Motor neuron (in vitro differentiated cells): ENCODE measurements at regions not wholly inside any gene's neighbourhood (a gene's known extent, or its start where the extent isn't known, plus 50 kb on each side); places are given as distances from the start of the nearest gene placed in this dataset.
"Not testable (repeated sequence)": the region's sequence is repeated elsewhere in the genome, so short reads cannot be mapped to it uniquely, and the experiment has no call there.

ENCODE experiments used
- ATAC-seq, 8 experiments: fragments of 200-7000 bp; cut with Tn5 transposase; replicated peaks in 6 of 8; 2 replicates each; pipeline ENCODE4 v1.8.0; 2021; ENCODE audit warnings: mild to moderate bottlenecking in 8 of 8, moderate library complexity in 8 of 8
- H3K27ac ChIP-seq, 2 donors: fragments of 250-450 bp; sonication (Bioruptor Pico); 2 replicates each; pipeline ENCODE4 v1.9.0; 2021; ENCODE audit warnings: antibody characterized with exemption in 2 of 2, mild to moderate bottlenecking in 2 of 2, moderate library complexity in 1 of 2
- H3K4me1 ChIP-seq, 2 donors: fragments of 250-450 bp; sonication (Bioruptor Pico); replicated peaks in 1 of 2; 2 replicates each; pipeline ENCODE4 v1.6.1; 2021; ENCODE audit warnings: antibody characterized with exemption in 2 of 2, mild to moderate bottlenecking in 2 of 2, moderate library complexity in 1 of 2
- H3K4me3 ChIP-seq, 5 donors: fragments of 250-450 bp; sonication (Bioruptor Pico); 2 replicates each; pipeline ENCODE4 v1.9.0; 2021; ENCODE audit warnings: antibody characterized with exemption in 5 of 5, mild to moderate bottlenecking in 5 of 5, moderate library complexity in 4 of 5
- WGBS, 10 experiments: fragments of 450-650 bp; shearing (Covaris generic); methylation state at CpG; one replicate each; pipeline ENCODE4 v1.0.0; 2022; 5-methylcytosine and 5-hydroxymethylcytosine counted together
- in situ Hi-C, 9 experiments: fragments of 400-800 bp; cut with MboI; loops; one replicate each; pipeline ENCODE4 v1.15.0; 2021; ENCODE audit warnings: low sequenced_read_pairs in 9 of 9, low pct_unique_long_range_greater_than_20kb in 2 of 9; ENCODE audit not compliant: unreplicated experiment in 9 of 9

DNA sequence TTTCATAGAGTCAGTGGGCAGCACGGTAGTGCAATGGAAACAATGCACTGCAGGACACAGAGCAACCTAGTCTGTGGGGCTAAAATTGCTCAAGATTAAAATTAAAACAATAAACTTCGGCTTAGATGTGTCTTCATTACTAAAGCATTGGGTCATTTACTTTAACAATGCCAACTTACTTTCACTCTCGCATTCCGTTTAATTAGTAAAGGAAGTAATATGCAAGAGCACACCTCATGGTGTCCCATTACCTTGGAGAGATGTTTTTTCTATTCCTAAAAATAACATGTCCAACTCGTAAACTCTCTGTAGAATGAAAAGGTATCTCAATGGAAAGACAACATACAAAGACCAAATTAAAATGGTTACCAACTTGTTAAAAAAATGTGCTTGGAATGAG lies 738.4 kb downstream of the PCDH17 start:
- Histone ChIP-seq H3K27ac (no peak overlapping the region), H3K4me1 (peaks cover 0 to 4% of the 10 kb centered on the region in 2 donors), H3K4me3 (no peak overlapping the region)
- ATAC-seq: no peak
- 3 to 100% (median 89%) methylated on average over 1 to 5 of the region's 5 CpGs for WGBS, 10 experiments
- in situ Hi-C loops: no loop called here

DNA sequence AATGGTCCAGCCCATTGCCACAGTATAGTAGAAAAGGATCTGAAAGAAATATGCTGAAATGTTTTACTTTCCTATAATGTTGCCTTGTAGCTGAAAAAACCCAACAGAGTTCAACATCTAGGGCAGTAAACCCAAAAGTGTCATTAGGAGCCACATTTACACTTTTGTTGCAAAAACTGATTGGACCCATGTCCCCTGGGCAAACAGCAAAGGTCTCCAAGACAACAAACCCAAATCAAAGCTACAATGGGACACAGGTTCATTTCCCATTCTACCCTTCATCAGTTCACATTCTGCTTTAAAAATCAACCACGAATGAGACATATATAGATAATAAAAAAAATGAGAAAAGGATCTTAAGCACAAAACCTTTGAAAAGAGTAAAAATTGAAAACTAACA lies 744.8 kb downstream of the PCDH17 start:
- Histone ChIP-seq H3K27ac (no peak overlapping the region), H3K4me1 (peaks cover 0 to 4% of the 10 kb centered on the region in 2 donors), H3K4me3 (no peak overlapping the region)
- no peak for ATAC-seq
- in situ Hi-C loops: no loop called here
- WGBS, 10 experiments: 0 to 100% (median 76%) methylated on average over 1 of the region's 1 CpG

DNA sequence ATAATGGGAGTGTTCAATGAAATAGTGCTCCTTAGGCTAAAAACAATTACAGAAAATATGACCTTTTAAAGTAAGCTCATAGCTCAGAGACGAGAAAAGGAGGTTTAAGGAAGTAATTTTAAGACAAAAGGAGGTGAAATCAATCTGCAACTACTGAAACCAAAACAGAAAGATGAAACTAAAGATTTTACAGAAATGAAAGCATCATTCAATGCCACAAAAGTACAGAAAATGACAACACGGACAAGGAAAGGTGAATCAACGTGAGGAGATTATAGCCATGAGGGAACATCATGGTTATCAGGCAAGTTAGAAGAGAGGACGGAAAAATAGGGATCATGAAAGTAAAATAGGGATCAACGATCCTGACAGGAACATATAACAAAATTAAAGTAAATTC lies 745.2 kb downstream of the PCDH17 start:
- ATAC-seq: no peak
- 2 to 94% (median 74%) methylated on average over 2 to 5 of the region's 5 CpGs for whole genome bisulfite sequencing, 10 experiments
- H3K27ac ChIP-seq: no peak overlapping the region
- H3K4me3 ChIP-seq: no peak overlapping the region
- in situ Hi-C loops: no loop called here
- H3K4me1 ChIP-seq: peaks cover 0 to 4% of the 10 kb centered on the region in 2 donors

DNA sequence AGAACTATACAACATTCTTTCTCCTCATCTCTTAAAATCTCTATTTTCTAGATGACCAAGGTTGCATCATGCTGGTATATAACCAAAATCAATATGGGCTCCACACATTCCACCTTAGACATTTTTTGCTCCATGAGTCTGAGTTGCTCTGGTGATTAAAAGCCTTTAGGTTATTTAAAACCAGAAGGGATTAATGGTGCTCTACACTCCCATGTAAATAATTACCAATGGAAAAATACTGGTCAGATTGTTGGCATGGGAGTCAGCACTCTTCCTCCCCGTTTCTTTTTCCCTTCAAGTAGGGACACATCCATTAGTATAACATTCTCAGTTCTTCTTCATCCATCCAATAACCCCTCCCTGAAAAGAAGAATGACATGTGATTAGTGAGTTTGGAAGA lies 747.7 kb downstream of the PCDH17 start:
- WGBS, 10 experiments: 0 to 100% (median 0%) methylated on average over 1 of the region's 1 CpG; no CpG with 5 or more reads in 3 of the 10 experiments
- Histone ChIP-seq H3K4me3 (no peak overlapping the region), H3K27ac (no peak overlapping the region), H3K4me1 (no peaks in the 10 kb centered on the region)
- no peak for ATAC-seq
- in situ Hi-C loops: no loop called here

DNA sequence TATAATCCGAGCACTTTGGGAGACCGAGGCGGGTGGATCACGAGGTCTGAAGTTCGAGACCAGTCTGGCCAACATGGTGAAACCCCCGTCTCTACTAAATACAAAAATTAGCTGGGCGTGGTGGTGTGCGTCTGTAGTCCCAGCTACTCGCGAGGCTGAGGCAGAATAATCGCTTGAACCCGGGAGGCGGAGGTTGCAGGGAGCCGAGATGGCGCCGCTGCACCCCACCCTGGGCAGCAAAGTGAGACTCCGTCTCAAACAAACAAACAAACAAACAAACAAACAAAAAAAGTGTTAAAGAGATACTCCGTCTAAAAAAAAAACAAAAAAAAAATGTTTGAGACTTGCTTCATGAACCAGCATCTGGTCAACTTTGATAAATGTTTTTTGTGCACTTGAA lies 753.8 kb downstream of the PCDH17 start:
- H3K4me1 ChIP-seq, in situ Hi-C loops, H3K4me3 ChIP-seq, H3K27ac ChIP-seq, ATAC-seq: not testable (repeated sequence)
- whole genome bisulfite sequencing, 10 experiments: 42 to 100% (median 90%) methylated on average over 1 to 14 of the region's 18 CpGs

DNA sequence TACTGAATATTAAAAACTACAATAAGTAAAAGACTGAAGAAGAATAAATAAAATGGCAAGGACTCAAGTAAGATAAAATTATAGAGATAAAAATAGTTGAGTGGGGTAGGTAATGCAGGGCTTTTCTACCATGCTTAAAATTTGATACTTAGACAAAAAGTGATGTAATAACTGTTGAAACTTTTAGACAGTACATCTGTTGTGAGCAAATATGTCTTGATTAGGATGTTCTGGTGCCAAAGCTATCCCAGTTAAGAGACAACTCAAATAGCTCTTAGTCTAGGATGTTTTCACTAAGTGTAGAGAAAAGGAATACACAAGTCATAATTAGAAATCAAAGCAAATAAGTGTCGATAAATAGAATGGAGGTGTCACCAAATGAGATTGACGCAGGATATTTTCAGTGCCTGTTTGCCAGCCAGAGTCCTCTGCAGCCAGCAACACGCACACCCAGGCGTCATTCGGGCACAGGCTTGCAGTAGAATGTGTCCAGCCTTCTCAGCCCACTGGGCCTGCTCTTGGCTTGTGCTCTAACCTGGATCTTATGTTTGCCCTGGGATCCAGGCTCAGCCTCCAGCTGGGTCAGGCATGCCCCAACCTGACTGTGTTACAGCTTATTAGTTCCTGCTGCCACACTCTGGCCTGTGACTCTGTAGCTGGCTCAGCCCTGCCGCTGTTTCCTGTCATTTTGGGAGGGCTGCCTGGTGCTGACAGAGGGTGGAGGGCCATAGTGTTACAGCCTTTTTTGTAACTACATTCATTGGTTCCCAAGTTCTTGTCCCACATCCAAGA lies 766.2 kb downstream of the PCDH17 start:
- WGBS, 10 experiments: 0 to 100% (median 86%) methylated on average over 1 to 6 of the region's 6 CpGs; no CpG with 5 or more reads in 1 of the 10 experiments
- no peak for ATAC-seq
- Histone ChIP-seq H3K27ac (no peak overlapping the region), H3K4me1 (no peaks in the 10 kb centered on the region), H3K4me3 (no peak overlapping the region)
- in situ Hi-C loops: no loop called here

DNA sequence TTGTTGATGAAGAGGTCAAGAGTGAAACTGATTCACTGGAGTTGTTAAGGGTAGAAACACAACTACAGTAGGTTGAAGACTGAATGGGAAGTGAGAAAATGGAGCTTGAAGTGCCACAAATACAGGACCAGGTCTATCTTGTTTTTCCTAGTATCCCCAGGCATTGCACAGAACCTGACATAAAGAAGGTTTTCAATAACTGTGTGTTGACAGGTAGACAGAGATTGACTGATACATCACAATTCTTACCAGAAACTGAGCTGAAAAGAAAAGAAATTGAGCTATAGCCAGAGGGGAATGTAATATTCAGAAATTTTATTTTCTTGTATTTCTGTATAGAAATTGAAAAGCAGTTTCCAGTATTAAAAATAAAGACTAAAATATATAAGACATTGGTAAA lies 767.7 kb downstream of the PCDH17 start:
- in situ Hi-C loops: no loop called here
- H3K4me3 ChIP-seq: no peak overlapping the region
- no peak overlapping the region for H3K27ac ChIP-seq
- no peaks in the 10 kb centered on the region for H3K4me1 ChIP-seq
- no peak for ATAC-seq

DNA sequence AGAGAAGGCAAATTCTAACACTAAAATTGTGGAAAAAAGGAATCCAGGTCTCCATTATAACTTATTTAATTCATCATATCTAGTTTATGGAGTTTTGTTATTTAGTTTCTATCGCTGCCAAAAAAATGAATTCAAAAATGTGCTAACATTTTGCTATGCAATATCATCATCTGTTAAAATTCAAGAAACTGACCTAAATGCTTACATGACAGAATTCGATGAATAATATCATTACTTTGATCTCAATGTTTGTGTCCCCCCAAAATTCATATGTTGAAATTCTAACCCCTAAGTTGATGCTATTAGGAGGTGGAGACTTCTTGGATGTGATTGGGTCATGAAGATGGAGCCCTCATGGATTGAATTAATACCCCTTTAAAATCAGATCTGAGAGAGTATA lies 775.0 kb downstream of the PCDH17 start:
- Histone ChIP-seq H3K4me3 (no peak overlapping the region), H3K27ac (no peak overlapping the region), H3K4me1 (no peaks in the 10 kb centered on the region)
- in situ Hi-C loops: no loop called here
- 0 to 100% (median 86%) methylated on average over 1 to 2 of the region's 2 CpGs for WGBS, 10 experiments
- ATAC-seq: no peak

DNA sequence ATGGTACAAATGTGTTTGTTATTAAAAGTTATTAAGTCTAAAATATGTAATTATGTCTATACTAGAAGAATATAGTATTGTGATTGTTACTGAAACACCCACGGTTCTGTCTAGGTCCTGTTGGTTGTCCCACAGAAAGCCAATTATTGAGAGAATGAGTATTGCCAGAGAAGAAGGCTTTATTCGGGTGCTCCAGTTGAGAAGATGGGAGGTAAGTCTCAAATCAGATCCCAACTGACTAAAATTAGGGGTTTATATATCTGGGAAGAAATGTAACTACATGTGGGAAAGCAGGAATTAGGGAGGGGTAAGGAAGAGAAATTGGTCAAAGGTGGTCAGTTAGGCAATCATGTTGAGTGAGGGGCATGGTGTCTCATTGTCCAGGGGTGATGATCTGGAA lies 798.4 kb downstream of the PCDH17 start:
- in situ Hi-C loops: no loop called here
- Histone ChIP-seq H3K4me1 (no peaks in the 10 kb centered on the region), H3K27ac (no peak overlapping the region), H3K4me3 (no peak overlapping the region)
- ATAC-seq: no peak
- WGBS, 10 experiments: 0 to 91% (median 73%) methylated on average over 1 to 2 of the region's 2 CpGs; no CpG with 5 or more reads in 1 of the 10 experiments

DNA sequence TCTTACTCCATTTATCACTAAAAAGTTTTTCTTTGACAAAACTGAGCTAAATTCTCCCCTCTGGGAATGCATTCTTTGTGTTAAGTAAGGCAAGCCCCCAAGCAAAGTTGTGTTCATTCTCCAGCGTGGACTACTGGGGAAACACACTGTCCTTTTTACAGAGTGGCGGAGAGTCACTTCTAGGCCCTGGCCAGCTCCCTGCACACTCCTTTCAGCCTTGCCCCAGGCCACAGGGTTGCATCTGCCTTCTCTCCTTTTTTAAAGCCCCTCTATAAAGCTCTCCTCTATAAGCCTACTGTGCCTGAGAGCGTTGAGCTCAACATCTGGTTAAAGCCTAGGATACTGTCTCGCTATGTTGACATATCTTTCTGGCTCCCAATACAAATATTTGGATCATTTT lies 803.4 kb downstream of the PCDH17 start:
- Histone ChIP-seq H3K4me1 (peaks cover 0 to 6% of the 10 kb centered on the region in 2 donors), H3K4me3 (no peak overlapping the region), H3K27ac (no peak overlapping the region)
- WGBS, 10 experiments: 17 to 100% (median 82%) methylated on average over 1 to 4 of the region's 4 CpGs; no CpG with 5 or more reads in 2 of the 10 experiments
- in situ Hi-C loops: no loop called here
- no peak for ATAC-seq

DNA sequence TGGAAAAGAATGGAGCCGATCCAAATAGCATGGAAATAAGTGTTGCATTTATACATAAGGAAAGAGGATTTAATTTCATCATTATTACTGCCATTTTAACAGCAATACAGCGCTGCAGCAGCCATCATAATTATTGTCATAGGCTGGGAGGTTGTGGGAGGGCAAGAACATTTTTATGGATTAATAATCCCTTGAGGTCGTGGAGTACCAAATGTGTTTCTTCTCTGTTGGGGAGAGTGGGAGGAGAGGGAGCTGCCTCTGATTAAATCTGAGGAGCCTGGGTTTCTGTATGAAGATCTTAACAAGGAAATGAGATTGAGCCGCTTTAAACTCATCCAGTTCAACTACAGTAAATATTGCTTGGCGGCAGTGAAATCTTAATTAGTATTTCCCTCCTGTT lies 805.9 kb downstream of the PCDH17 start:
- H3K4me1 ChIP-seq: peaks cover 0 to 6% of the 10 kb centered on the region in 2 donors
- H3K27ac ChIP-seq: no peak overlapping the region
- in situ Hi-C loops: no loop called here
- peak in 5 of 8 experiments; percentile 52 to 94 (median 88) for ATAC-seq
- no peak overlapping the region for H3K4me3 ChIP-seq
- 0 to 80% (median 61%) methylated on average over 1 to 5 of the region's 5 CpGs; no CpG with 5 or more reads in 1 of the 10 experiments for WGBS, 10 experiments

DNA sequence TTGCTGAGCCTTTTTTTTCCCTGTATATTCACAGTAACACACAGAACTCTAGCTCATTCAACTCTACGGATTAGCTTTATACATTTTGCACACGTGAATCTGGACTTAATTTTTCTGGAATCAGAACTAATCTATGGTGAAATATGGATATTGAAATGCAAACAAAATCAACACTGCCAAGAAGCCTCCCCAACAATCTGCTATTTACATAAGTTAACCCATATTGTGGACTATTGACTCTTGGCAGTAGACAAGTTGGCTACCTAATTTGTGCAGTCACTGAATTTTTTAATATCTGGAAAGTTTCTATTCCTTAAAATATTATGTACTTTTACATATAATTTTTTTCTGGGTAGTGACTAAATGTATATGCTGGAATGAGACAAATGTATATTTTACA lies 815.4 kb downstream of the PCDH17 start:
- in situ Hi-C loops: no loop called here
- 0 to 100% (median 88%) methylated on average over 1 to 2 of the region's 2 CpGs; no CpG with 5 or more reads in 1 of the 10 experiments for WGBS, 10 experiments
- peak in 1 of 8 experiments; percentile 67 for ATAC-seq
- Histone ChIP-seq H3K4me3 (no peak overlapping the region), H3K4me1 (no peaks in the 10 kb centered on the region), H3K27ac (no peak overlapping the region)

DNA sequence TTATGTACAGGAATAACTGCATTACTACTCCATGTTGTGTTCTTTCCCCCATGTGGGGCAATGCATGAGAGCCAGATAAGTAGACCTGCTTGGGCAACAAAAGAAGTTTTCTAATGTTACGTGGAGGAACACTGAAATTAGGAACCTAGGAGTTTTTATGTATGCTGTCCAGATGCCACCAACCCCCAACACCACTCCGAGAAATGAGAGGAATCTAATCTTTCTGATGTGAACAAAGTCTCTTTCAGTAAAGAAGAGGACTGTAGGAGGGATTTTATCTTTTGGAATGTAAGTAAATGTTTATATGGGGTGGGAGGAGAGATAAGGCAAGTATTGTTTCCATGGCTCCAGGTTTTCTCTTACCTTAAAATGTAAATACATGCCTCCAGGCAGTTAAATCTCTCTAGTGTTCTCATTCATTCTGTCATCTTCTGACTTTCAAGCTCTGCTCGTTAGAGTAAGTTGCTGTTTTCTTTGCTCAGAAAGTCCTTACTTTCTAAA lies 820.6 kb downstream of the PCDH17 start:
- WGBS, 10 experiments: 0 to 88% (median 56%) methylated on average over 1 to 3 of the region's 3 CpGs
- no peak overlapping the region for H3K4me3 ChIP-seq
- in situ Hi-C loops: no loop called here
- H3K27ac ChIP-seq: no peak overlapping the region
- no peaks in the 10 kb centered on the region for H3K4me1 ChIP-seq
- no peak for ATAC-seq

DNA sequence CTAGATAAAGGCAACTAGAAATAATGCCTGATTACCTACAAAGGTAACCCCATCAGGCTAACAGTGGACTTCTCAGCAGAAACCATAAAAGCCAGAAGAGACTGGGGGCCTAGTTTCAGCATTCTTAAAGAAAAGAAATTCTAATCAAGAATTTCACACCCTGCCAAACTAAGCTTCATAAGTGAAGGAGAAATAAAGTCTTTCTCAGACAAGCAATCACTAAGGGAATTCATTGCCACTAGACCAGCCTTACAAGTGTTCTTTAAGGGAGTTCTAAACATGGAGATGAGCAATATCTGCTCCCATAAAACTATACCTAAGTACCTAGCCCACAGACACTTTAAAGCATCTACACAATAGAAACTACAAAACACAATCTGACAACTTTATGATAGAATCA lies 823.5 kb downstream of the PCDH17 start:
- no peak overlapping the region for H3K27ac ChIP-seq
- H3K4me3 ChIP-seq: no peak overlapping the region
- in situ Hi-C loops: no loop called here
- H3K4me1 ChIP-seq: no peaks in the 10 kb centered on the region
- no peak for ATAC-seq
